CD4-positive, alpha-beta T cell treated with Interleukin-15 for 1 hour (primary cell): ENCODE measurements at regions not wholly inside any gene's neighbourhood (a gene's known extent, or its start where the extent isn't known, plus 50 kb on each side); places are given as distances from the start of the nearest gene placed in this dataset.
"Not testable (repeated sequence)": the region's sequence is repeated elsewhere in the genome, so short reads cannot be mapped to it uniquely, and the experiment has no call there.

Experiments used
- DNase-seq: peaks from one replicate; pipeline ENCODE4 v3.0.0-alpha.2; 2020

DNA sequence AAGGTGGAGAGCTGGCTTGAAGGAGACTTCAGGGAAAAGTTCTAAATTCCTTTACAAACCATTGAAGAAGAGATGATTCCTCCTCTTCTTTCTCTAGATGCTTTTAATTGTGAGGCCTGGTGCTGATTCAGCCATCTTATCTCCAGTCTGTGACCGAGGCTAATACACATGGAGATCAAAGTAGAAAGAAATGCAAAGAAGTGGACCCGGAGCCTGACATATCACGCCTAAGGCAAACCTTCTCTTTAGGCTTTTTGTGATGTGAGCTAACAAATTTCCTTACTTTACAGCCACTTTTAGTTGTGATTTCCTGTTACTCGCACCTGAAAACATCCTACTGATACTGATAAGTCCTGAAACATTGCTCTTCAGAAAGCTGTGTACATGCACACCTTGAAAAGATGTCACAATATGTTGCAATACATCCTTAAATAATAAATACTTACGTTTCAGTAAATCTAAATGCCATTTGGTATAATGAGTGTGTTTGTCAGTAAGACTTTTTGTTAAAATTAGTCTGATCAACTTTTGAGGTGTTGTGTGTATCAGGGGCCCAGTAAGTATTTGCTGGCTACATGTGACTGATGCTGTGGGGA, 192.4 kb downstream of the BAMBI start:
- DNase-seq: no peak

- DNase-seq: no peak
These were observed 194.3 kb downstream of the BAMBI start for GRCh38 chr10:28871665-28872064.

- DNase-seq: no peak
These were observed 195.4 kb downstream of the BAMBI start for GRCh38 chr10:28872587-28873165.

DNA sequence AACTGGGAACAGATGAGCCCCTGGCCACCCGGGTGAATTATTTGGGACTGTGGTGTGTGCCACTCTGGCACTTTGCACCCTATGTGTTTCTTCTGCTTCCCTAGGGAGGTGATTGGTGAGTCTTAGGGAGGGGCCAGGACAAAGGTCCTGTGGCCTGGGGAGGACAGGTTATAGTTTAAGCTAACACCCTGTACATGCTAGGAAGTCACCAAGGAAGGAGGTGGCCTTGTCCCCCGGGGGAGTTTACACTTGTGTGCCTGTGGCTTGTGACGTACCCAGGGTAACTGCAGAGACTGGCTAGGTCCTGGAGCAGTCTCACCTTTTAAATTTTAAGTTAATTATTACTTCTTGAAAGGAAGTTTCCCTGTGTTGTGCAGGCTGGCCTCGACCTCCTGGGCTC, 196.2 kb downstream of the BAMBI start:
- DNase-seq: no peak

DNA sequence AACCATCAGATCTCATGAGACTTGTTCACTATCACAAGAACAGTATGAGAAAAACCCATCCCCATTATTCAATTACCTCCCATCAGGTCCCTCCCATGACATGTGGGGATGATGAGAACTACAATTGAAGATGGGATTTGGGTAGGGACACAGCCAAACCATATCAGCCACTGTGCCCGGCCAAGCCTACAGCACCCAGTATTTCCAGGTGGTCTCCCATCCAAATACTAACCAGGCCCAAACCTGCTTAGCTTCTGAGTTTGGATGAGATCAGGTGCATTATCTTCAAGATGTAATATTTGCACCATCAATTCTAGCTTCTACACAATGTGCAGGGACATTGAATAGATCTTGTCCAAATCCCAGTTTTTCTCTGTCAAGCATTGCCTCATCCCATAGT, 196.9 kb downstream of the BAMBI start:
- DNase-seq: no peak

DNA sequence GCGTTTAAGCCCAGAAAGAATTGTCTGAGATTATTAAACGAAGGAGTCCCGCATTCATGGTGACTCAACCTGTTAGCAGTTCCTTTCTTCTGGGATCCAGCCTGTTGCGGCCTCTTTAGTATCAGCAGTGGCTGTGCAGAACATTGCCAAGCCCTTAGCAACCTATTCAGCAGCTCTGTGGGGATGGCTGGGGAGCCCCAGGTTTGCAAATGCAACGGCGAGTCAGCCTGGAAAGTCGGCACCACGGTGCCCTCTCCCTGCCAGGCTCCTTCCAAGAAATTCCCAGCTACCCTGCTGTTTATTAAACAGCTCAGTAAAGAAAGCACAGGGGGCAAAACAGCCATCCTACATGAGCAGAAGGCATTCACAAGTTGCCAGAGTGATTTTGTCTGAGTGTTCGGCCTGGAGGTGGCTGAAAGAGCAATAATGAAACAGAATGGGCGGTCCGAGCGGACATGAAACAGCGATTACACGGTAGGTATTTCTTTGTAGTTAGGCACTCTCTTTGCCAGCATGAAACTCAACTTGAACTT, 198.3 kb downstream of the BAMBI start:
- no peak for DNase-seq

GRCh38 chr10:28878236-28878970, 201.1 kb downstream of the BAMBI start:
- DNase-seq: no peak

DNA sequence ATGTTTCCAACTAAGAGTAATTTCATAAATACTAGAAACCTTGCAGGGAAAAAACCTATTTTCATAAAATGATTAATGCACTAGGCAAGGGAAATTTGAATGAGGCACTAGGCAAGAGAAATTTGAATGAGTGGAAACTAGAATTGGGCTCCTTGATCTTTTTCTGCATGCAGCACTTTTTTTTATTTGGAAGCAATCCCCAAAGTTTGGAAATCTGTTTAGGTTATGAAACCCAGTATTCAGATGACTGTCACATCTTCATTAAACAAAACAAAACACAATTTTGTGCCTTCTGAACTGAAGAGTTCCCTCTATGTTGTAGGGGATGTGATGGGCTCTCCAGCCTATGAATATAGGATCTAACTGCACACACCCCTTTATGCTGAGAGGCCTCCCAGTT, 201.9 kb downstream of the BAMBI start:
- DNase-seq: no peak

GRCh38 chr10:28879875-28880682, 202.8 kb downstream of the BAMBI start:
- DNase-seq: no peak

- DNase-seq: no peak
These were observed 203.3 kb downstream of the BAMBI start for GRCh38 chr10:28880683-28880950.

DNA sequence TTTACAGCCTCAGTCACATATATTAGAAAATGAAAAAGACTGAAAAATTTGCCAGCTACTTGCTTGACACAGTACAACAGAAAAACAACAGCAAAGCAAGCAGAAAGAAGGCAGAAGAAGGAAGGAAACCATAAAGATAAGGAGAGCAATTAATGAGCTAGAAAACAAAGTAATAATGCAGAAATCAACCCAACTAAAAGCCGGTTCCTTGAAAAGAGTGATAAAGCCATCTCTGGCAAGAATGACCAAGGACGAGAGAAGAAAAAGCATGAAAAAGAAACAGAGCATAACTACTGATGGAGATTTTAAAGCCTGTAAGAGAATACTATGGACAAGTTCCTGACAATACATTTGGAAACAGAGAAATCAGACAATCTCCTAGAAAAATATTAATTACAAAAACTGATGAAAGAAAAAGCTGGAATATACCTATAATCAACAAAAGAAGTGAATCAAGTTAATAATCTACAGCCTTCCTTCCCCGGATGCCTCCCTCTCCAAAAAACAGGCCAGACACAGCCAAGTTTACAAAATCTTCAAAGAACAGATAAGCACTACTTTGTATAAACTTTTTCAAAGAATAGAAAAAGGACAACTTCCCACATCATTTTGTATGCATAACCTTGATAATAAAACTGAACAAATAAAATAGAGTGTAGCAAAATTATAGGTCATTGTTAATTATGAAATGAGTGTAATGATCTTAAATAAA, 204.0 kb downstream of the BAMBI start:
- DNase-seq: no peak

DNA sequence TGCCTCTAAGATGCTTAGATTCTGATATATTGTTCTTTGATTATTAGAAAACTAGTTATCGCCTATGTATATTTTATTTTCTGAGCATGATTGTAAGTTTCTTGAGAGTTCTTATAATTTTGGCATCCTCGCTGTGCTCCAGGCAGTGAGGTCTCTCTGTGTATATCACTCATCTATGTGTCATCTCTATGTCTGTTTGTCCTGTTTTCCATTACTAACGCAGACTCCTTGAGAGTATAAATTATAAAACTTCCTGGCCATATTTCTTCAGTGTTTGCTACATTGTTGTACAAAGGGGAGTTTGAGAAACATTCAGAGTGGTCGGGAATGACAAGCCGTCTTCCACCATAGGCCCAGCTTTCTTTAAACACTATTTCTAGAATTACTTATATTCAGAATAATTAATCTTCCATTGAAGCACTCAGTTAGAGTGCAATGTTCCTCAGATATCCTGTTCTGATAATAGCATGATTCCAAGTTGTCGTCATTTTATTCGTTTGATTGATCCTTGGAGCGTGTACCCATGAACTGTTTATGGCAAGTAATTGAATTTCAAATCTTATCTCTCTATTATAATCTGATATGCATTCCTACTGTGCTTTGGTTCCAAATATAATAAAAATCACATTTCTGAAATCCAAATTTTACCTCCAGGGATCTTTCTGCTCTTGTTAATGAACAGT, 206.6 kb downstream of the BAMBI start:
- DNase-seq: no peak

GRCh38 chr10:28890121-28890950, 213.0 kb downstream of the BAMBI start:
- DNase-seq: no peak

GRCh38 chr10:28891058-28891713, 213.9 kb downstream of the BAMBI start:
- DNase-seq: no peak

DNA sequence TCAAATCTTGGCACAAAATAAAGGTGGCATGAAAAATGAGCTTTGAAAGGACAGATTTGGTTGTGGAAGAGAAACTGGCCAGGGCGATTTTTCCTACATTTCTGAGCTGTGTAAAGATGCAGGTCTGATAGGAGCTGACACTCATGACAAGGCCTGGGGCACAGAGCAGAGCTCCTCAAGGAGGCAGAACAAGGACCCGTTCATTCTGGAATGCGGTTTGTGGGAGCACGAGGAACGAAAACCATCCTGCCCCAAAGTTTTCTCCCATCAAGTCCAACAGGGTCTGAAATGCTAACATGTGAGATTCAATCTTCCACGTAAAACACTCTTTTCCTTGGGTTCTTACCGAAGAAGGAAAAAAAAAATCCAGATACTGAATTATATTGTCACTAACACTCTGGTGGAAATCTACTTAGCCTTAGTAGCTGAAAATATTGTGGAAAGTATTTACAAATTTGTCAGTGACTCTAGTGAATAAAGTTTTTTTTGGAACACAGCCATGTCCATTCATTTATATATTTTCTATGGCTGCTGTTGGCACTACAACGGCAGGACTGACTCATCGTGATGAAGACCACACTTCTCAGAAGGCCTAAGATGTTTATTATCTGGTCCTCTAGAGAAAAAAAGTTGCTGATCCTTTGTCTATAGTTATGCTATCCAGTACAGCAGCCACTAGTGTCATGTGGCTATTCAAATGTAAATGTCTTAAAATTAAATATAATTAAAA, 215.7 kb downstream of the BAMBI start:
- DNase-seq: no peak

- no peak for DNase-seq
These were observed 216.8 kb downstream of the BAMBI start for GRCh38 chr10:28894146-28894545.

DNA sequence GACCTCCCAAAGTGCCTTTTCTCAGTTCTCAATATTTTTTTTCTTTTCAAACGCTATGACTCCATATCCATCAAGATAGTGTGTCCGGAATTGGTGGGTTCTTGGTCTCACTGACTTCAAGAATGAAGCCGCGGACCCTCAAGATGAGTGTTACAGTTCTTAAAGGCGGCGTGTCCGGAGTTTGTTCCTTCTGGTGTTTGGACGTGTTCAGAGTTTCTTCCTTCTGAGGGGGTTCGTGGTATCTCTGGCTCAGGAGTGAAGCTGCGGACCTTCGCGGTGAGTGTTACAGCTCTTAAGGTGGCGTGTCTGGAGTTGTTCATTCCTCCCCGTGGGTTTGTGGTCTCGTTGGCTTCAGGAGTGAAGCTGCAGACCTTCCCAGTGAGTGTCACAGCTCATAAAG, 218.3 kb downstream of the BAMBI start:
- DNase-seq: not testable (repeated sequence)

DNA sequence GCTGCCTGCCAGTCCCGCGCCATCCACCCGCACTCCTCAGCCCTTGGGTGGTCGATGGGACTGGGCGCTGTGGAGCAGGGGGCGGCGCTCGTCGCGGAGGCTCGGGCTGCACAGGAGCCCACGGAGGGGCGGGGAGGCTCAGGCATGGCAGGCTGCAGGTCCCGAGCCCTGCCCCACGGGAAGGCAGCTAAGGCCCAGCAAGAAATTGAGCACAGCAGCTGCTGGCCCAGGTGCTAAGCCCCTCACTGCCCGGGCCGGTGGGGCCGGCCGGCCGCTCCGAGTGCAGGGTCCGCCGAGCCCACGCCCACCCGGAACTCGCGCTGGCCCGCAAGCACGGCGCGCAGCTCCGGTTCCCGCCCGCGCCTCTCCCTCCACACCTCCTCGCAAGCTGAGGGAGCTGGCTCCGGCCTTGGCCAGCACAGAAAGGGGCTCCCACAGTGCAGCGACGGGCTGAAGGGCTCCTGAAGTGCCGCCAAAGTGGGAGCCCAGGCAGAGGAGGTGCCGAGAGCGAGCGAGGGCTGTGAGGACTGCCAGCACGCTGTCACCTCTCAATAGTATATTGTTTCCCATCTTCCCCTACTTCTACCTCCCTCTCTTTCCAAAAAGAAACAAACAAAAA, 219.6 kb downstream of the BAMBI start:
- not testable (repeated sequence) for DNase-seq

GRCh38 chr10:28897617-28898464, 220.5 kb downstream of the BAMBI start:
- no peak for DNase-seq
